NK-92 (cell line): ENCODE measurements at regions not wholly inside any gene's neighbourhood (a gene's known extent, or its start where the extent isn't known, plus 50 kb on each side); places are given as distances from the start of the nearest gene placed in this dataset.

ENCODE experiments used
- DNase-seq: peaks from one replicate; lab custom pipeline; 2025; ENCODE audit not compliant: unreplicated experiment; lab: John Stamatoyannopoulos, UW

GRCh38 chr10:78953799-78954297, 114.9 kb upstream of the ZMIZ1 start:
- DNase-seq = no peak

- no peak for DNase-seq
These were observed 114.1 kb upstream of the ZMIZ1 start for GRCh38 chr10:78954689-78955088.

DNA sequence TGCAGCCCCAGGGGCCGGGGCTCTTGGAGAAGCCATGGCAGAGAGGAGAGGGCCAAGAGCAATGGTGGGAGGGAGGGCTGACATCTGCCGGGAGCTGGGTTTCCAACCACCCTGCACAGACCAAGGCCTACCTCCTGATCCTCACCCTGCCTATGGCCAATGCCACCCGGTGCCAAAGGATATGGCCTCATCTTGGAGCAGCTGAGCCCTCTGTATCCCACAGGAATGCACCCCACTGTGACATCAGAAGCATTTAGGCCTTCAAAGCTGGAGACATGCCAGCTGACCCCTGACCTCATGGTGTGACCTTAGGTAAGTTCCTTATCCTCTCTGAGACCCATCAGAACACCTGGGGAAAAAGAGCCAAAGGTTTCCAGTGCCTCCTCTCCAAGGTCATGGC, 113.6 kb upstream of the ZMIZ1 start:
- no peak for DNase-seq

DNA sequence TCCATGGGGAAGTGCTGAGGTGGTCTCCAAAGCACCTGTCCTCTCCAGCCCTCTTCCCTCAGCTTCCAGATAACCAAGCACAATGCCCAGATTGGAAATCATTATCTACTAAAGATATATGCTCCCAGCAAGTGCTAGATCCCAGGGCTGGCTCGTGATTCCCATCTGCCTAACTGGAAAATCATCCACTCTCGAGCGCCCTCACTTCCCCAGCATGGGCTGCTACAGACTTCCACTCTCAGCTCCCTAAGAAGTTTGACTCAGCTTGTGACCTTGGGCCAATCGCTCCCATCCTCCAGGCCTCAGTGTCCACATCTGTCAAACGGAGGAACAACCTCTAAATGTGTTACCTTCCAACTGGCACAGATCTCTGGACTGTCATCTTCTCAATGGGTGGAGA, 112.4 kb upstream of the ZMIZ1 start:
- DNase-seq = no peak

GRCh38 chr10:78957471-78958039, 111.2 kb upstream of the ZMIZ1 start:
- no peak for DNase-seq

GRCh38 chr10:78959217-78959923, 109.4 kb upstream of the ZMIZ1 start:
- no peak for DNase-seq

DNA sequence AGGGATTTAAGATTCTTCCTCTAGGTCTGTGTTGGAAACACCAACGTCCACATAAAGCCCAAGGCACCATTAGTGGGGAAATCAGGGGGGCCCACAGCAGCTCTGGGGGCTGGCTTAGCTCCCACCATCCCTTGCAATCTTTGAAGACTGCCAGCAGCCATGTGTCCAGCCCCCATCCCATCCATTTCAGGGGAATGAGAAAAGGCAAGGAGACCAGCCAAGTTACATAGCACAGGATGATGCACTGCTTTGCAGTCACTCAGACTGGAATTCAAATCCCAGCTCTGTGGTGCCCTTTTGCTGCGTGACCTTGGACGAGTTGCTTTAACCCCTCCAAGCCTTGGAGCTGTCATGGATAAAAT, 108.9 kb upstream of the ZMIZ1 start:
- DNase-seq = no peak

- DNase-seq = no peak
These were observed 108.4 kb upstream of the ZMIZ1 start for GRCh38 chr10:78960316-78960800.

- no peak for DNase-seq
These were observed 107.0 kb upstream of the ZMIZ1 start for GRCh38 chr10:78961760-78962159.

GRCh38 chr10:78963074-78964034, 105.4 kb upstream of the ZMIZ1 start:
- no peak for DNase-seq

- no peak for DNase-seq
These were observed 104.4 kb upstream of the ZMIZ1 start for GRCh38 chr10:78964274-78964951.

DNA sequence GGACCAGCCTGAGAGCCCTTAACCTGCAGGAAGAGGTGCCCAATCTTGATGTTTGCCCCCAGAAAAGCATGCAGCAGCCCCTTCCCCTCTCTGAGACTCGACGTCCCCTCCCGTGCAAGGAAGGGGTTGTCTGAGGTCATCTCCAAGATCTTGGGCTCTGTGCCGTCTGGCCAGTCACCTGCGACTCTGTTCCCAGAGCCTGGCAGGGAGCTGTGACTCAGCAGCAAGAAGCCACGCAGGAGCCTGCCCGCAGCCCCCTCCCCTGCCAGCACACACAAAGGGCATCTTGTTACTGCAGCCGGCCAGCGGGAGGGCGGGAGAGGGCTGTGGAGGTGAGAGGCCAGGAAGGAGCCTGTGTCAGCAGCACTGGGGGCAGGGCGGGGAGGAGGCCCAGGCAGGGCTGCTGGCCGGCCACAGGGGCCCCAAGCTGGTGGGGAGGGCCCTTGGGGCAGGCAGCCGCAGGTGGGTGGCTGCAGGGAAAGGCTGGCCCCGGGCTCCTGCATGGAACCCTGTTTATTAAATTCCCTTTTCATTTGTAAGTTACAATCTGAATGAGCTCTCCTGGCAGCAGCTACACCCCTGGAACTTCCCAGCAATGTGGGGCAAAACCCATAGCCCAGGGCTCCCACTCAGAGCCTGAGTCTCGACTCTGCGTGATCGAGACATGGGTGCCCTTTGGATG, 103.7 kb upstream of the ZMIZ1 start:
- no peak for DNase-seq

DNA sequence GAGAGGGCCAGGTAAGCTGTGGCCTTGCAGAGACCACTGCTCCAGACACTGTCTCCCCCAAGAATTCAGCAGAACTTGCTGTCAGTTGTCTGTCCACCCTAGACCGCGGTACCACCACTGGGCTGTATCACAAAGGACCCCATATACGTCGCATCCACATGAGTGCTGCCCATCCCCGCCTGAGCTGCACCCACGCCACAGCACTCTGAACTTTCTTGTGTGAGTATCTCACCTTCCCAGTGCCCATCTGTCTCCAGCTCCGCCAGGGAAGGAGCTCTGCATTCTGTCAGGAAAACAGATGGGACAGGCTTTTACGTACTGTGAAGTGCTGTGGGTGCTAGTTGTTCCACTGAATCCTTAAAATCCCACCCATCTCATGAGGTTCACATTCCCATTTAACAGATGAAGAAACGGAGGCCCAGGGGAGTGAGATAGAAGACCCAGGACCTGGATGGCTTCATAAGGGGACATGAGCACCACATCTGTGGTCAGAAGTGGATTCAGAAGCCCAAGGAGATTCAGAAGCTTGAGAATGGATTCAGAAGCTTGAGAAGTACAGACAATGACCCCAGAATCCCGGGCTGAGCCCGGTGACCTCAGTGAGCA, 102.5 kb upstream of the ZMIZ1 start:
- no peak for DNase-seq

- no peak for DNase-seq
These were observed 101.8 kb upstream of the ZMIZ1 start for GRCh38 chr10:78966844-78967488.

- no peak for DNase-seq
These were observed 100.3 kb upstream of the ZMIZ1 start for GRCh38 chr10:78968300-78968942.

- no peak for DNase-seq
These were observed 99.8 kb upstream of the ZMIZ1 start for GRCh38 chr10:78968943-78969342.

DNA sequence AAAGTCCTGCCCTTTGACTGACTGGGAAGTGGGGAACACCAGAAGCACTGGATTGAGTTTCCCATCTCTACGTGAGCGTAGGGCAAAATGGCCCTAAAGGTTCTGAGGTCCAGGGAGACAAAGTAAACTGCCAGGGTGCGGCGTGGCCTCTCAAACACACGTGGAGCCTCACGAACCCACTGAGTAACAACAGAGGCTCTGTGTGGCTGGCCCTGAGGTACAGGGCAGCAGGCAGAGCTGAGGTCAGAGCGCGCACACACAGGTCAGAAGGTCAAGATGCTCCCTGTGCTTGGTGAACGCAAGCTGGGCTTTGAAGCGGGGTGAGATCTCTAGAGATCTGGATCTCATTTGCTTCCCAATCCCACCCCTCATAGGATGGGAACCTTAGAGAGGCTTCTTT, 99.0 kb upstream of the ZMIZ1 start:
- no peak for DNase-seq

GRCh38 chr10:78970261-78970660, 98.5 kb upstream of the ZMIZ1 start:
- no peak for DNase-seq

GRCh38 chr10:78971094-78971682, 97.6 kb upstream of the ZMIZ1 start:
- no peak for DNase-seq
